ENCODE measurements at regions not wholly inside any gene's neighbourhood (a gene's known extent, or its start where the extent isn't known, plus 50 kb on each side); places are given as distances from the start of the nearest gene placed in this dataset.
"Not testable (repeated sequence)": the region's sequence is repeated elsewhere in the genome, so short reads cannot be mapped to it uniquely, and the experiment has no call there.

DNA sequence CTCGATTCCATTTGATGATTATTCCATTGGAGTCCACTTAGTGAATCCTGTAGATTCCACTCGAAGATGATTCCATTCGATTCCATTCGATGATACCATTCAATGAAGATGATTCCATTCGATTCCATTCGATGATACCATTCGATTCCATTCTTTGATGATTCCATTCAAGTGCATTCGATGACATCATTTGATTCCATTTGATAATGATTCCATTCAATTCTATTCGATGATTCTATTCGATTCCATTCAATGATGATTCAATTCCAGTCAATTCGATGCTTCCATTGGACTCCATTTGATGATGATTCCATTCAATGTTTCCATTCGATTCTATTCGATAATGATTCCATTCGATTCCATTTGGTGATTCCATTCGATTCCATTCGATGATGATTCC lies 1150.0 kb downstream of the TP53TG3F start:
- H3K27ac Mint-ChIP-seq; DNase-seq (ENCODE audit: low spot score in 2 of 2, unreplicated experiment in 2 of 2); H3K27me3 Mint-ChIP-seq (ENCODE audit: low read depth); H3K4me3 Mint-ChIP-seq; H3K4me1 Mint-ChIP-seq: not testable (repeated sequence)
- Mint-ChIP-seq H3K36me3 (peaks cover 26% of the 10 kb centered on the region), H3K9me3 (peaks cover 84% of the 10 kb centered on the region)

Measured in mesothelial cell of epicardium (in vitro differentiated cells).